Psoas muscle (tissue), 7 donors: ENCODE measurements at regions not wholly inside any gene's neighbourhood (a gene's known extent, or its start where the extent isn't known, plus 50 kb on each side); places are given as distances from the start of the nearest gene placed in this dataset.

ENCODE experiments used
- ATAC-seq, 4 donors: fragments of 200-7000 bp; cut with Tn5 transposase; one replicate each; pipeline ENCODE4 v1.9.1; 2020; ENCODE audit warnings: moderate library complexity in 3 of 4, mild to moderate bottlenecking in 2 of 4
- DNase-seq, 2 donors: peaks; one replicate each; pipeline ENCODE4 v3.0.0-alpha.2; 2020
- H3K27ac ChIP-seq: fragments of 200-600 bp; one replicate; pipeline ENCODE4 v1.8.0; 2022
- H3K27me3 ChIP-seq, 3 donors: fragments of 200-600 bp in 1 of 3; one replicate each; pipeline versions ENCODE4 v1.6.1 to v1.8.0; 2013 to 2022; ENCODE audit warnings: low read length in 2 of 3, mild to moderate bottlenecking in 2 of 3, moderate library complexity in 1 of 3; ENCODE audit not compliant: insufficient read depth in 3 of 3
- H3K36me3 ChIP-seq, 2 donors: fragments of 200-600 bp in 1 of 2; one replicate each; pipeline versions ENCODE4 v1.6.1 to v1.8.0; 2013 to 2022; ENCODE audit warnings: low read depth in 1 of 2, mild to moderate bottlenecking in 1 of 2, moderate library complexity in 1 of 2; ENCODE audit not compliant: insufficient read depth in 1 of 2
- H3K4me1 ChIP-seq: fragments of 200-600 bp; one replicate; pipeline ENCODE4 v1.8.0; 2022
- H3K4me3 ChIP-seq: fragments of 200-600 bp; one replicate; pipeline ENCODE4 v1.8.0; 2022; ENCODE audit warnings: mild to moderate bottlenecking
- H3K9me3 ChIP-seq: fragments of 200-600 bp; one replicate; pipeline ENCODE4 v1.8.0; 2022
- CTCF ChIP-seq: fragments of 200-600 bp; IDR thresholded peaks from one replicate; pipeline ENCODE4 v1.8.0; 2022; ENCODE audit warnings: antibody characterized with exemption
- WGBS, 3 donors: extraction: QIAGEN DNeasy Blood & Tissue Kit; methylation state at CpG; one replicate each; pipeline versions ENCODE4 v1.1.6 to v1.1.7; 2013; 5-methylcytosine and 5-hydroxymethylcytosine counted together
- intact Hi-C, 2 donors: fragments of 100-400 bp; cut with DNase I; formaldehyde crosslinking; loops; one replicate each; pipeline versions ENCODE4 v1.11.0 to v1.14.2; 2022
- donor health status: healthy with polysubstance abuse.
- donor health status: DM: no; HTN: no; CAD: no; lungs with moderate emphysema.
- donor health status: Bipolar disorder and iron deficiency.
- donor health status: healthy.
- donor health status: DM: yes; HTN: yes; CAD: no.
- donor health status: DM: no; HTN: no; CAD: no.
- donor health status: DM: yes; HTN: yes; CAD: no.

GRCh38 chr13:31038834-31039552 lies 106.5 kb downstream of the TEX26 start:
- no peak for TF ChIP-seq CTCF
- Histone ChIP-seq H3K4me3 (no peak overlapping the region), H3K36me3 (no peaks in the 10 kb centered on the region), H3K9me3 (no peaks in the 10 kb centered on the region), H3K27me3 (peaks cover 0 to 5% (median 0%) of the 10 kb centered on the region in 3 donors), H3K4me1 (no peaks in the 10 kb centered on the region), H3K27ac (no peak overlapping the region)
- no peak for ATAC-seq
- WGBS, 3 donors, result 75 to 86% (median 77%) methylated on average over 7 of the region's 7 CpGs
- intact Hi-C loops, result no loop called here
- DNase-seq, result no peak

- Histone ChIP-seq H3K4me1 (no peaks in the 10 kb centered on the region), H3K27me3 (peaks cover 0 to 5% (median 0%) of the 10 kb centered on the region in 3 donors), H3K36me3 (no peaks in the 10 kb centered on the region), H3K27ac (no peak overlapping the region), H3K4me3 (no peak overlapping the region), H3K9me3 (no peaks in the 10 kb centered on the region)
- no peak for DNase-seq
- WGBS, 3 donors, result 87 to 93% (median 92%) methylated on average over 15 of the region's 15 CpGs
- intact Hi-C loops, result no loop called here
- no peak for TF ChIP-seq CTCF
- ATAC-seq, result no peak
Observed at GRCh38 chr13:31037874-31038500, 105.5 kb downstream of the TEX26 start.

GRCh38 chr13:31036731-31037695 lies 104.6 kb downstream of the TEX26 start:
- no peaks in the 10 kb centered on the region for H3K9me3 ChIP-seq
- no peak overlapping the region for H3K4me3 ChIP-seq
- 69 to 75% (median 72%) methylated on average over 17 of the region's 17 CpGs for WGBS, 3 donors
- no peaks in the 10 kb centered on the region for H3K4me1 ChIP-seq
- no peak overlapping the region for H3K27ac ChIP-seq
- H3K36me3 ChIP-seq, result no peaks in the 10 kb centered on the region
- peaks cover 0 to 12% (median 2%) of the 10 kb centered on the region in 3 donors for H3K27me3 ChIP-seq
- TF ChIP-seq CTCF, result no peak
- DNase-seq (no peak), ATAC-seq (no peak)
- intact Hi-C loops, result no loop called here

- H3K27me3 ChIP-seq, result peaks cover 0 to 12% (median 2%) of the 10 kb centered on the region in 3 donors
- ATAC-seq (no peak), DNase-seq (no peak)
- H3K27ac ChIP-seq, result no peak overlapping the region
- no peaks in the 10 kb centered on the region for H3K4me1 ChIP-seq
- intact Hi-C loops, result no loop called here
- 26 to 28% (median 27%) methylated on average over 13 of the region's 13 CpGs for WGBS, 3 donors
- H3K36me3 ChIP-seq, result no peaks in the 10 kb centered on the region
- H3K4me3 ChIP-seq, result no peak overlapping the region
- TF ChIP-seq CTCF, result no peak
- H3K9me3 ChIP-seq, result no peaks in the 10 kb centered on the region
Observed at GRCh38 chr13:31035185-31035965, 102.9 kb downstream of the TEX26 start.
